ENCODE measurements at regions not wholly inside any gene's neighbourhood (a gene's known extent, or its start where the extent isn't known, plus 50 kb on each side); places are given as distances from the start of the nearest gene placed in this dataset.

DNA sequence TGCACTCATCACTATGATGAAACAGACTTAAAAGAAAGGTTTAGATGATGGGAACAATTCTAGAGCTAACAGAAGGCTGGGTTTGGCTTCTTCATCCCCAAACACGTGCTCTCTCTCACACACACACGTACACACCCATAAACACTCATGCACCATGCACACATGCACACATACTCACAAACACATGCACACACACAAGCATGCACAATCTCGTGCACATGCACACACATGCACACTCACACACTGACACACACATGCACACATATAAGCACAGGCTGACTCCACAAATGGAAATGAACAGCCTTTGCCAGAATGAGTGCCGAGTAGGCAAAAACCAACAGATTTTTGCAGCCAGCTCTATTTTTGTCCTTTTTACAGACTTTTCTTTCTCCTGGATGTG lies 1571.6 kb downstream of the AACS start:
- H3K4me3 ChIP-seq (ENCODE audit: low read length in 3 of 3): no peak overlapping the region
- no peaks in the 10 kb centered on the region for H3K36me3 ChIP-seq (ENCODE audit: control insufficient read depth in 3 of 3, insufficient read depth in 3 of 3, low read length in 3 of 3)
- no peaks in the 10 kb centered on the region for H3K27me3 ChIP-seq (ENCODE audit: control insufficient read depth in 3 of 3, insufficient read depth in 3 of 3, low read length in 3 of 3)
- no peak overlapping the region for H3K27ac ChIP-seq (ENCODE audit: low read depth, low read length)
- H3K9me3 ChIP-seq (ENCODE audit: control insufficient read depth in 3 of 3, low read length in 3 of 3): no peaks in the 10 kb centered on the region
- H3K4me1 ChIP-seq (ENCODE audit: control insufficient read depth in 3 of 3, insufficient read depth in 3 of 3, low read length in 3 of 3): no peaks in the 10 kb centered on the region
- H3K9ac ChIP-seq (ENCODE audit: low read depth in 1 of 3, low read length in 3 of 3): no peak overlapping the region

DNA sequence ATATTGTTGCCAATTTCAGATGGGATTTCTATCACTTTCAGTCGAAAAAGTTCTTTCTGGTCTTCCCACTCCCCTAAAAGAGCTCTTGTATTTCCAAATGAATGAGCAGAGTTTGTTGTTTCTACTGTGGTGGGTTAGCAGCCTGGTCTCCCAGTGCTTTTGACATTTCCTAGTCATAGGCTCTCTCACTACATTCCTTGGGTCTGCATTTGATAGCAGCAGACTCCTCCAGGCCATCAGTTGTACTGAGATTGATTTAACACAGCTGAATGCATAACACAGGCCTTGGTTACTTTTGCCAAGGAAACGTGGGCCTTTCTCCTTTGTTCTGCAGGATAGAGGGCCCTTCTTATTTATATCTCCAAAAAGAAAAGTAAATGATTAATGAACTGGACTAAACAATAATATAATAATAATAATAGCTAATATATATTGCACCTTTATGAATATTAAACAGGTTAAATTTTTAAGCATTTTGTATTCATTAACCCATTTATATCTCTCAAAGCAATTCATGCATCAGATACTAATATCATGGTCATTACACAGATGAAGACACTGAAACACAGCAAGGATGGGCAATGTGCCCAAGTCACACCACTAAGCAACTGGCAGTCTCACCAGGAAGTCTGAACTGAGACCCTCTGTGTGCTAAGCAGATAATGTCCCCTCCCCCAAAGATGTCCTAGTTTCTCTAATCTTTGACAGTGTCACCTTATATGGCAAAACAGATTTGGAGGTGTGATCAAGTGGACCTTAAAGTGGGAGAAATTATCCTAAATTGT lies 1579.2 kb downstream of the AACS start:
- H3K9me3 ChIP-seq (ENCODE audit: control insufficient read depth in 3 of 3, low read length in 3 of 3): no peaks in the 10 kb centered on the region
- no peak overlapping the region for H3K27ac ChIP-seq (ENCODE audit: low read depth, low read length)
- H3K9ac ChIP-seq (ENCODE audit: low read depth in 1 of 3, low read length in 3 of 3): no peak overlapping the region
- H3K4me1 ChIP-seq (ENCODE audit: control insufficient read depth in 3 of 3, insufficient read depth in 3 of 3, low read length in 3 of 3): no peaks in the 10 kb centered on the region
- H3K36me3 ChIP-seq (ENCODE audit: control insufficient read depth in 3 of 3, insufficient read depth in 3 of 3, low read length in 3 of 3): no peaks in the 10 kb centered on the region
- H3K4me3 ChIP-seq (ENCODE audit: low read length in 3 of 3): no peak overlapping the region
- H3K27me3 ChIP-seq (ENCODE audit: control insufficient read depth in 3 of 3, insufficient read depth in 3 of 3, low read length in 3 of 3): no peaks in the 10 kb centered on the region

- Histone ChIP-seq H3K27me3 (ENCODE audit: control insufficient read depth in 3 of 3, insufficient read depth in 3 of 3, low read length in 3 of 3) (no peaks in the 10 kb centered on the region), H3K36me3 (ENCODE audit: control insufficient read depth in 3 of 3, insufficient read depth in 3 of 3, low read length in 3 of 3) (no peaks in the 10 kb centered on the region), H3K27ac (ENCODE audit: low read depth, low read length) (no peak overlapping the region), H3K9ac (ENCODE audit: low read depth in 1 of 3, low read length in 3 of 3) (no peak overlapping the region), H3K9me3 (ENCODE audit: control insufficient read depth in 3 of 3, low read length in 3 of 3) (no peaks in the 10 kb centered on the region), H3K4me1 (ENCODE audit: control insufficient read depth in 3 of 3, insufficient read depth in 3 of 3, low read length in 3 of 3) (no peaks in the 10 kb centered on the region), H3K4me3 (ENCODE audit: low read length in 3 of 3) (no peak overlapping the region)
Observed at GRCh38 chr12:126648074-126648473, 1582.8 kb downstream of the AACS start.

GRCh38 chr12:126651133-126651532 lies 1585.9 kb downstream of the AACS start:
- Histone ChIP-seq H3K9ac (ENCODE audit: low read depth in 1 of 3, low read length in 3 of 3) (no peak overlapping the region), H3K9me3 (ENCODE audit: control insufficient read depth in 3 of 3, low read length in 3 of 3) (no peaks in the 10 kb centered on the region), H3K4me3 (ENCODE audit: low read length in 3 of 3) (no peak overlapping the region), H3K27me3 (ENCODE audit: control insufficient read depth in 3 of 3, insufficient read depth in 3 of 3, low read length in 3 of 3) (no peaks in the 10 kb centered on the region), H3K36me3 (ENCODE audit: control insufficient read depth in 3 of 3, insufficient read depth in 3 of 3, low read length in 3 of 3) (no peaks in the 10 kb centered on the region), H3K4me1 (ENCODE audit: control insufficient read depth in 3 of 3, insufficient read depth in 3 of 3, low read length in 3 of 3) (no peaks in the 10 kb centered on the region), H3K27ac (ENCODE audit: low read depth, low read length) (no peak overlapping the region)

DNA sequence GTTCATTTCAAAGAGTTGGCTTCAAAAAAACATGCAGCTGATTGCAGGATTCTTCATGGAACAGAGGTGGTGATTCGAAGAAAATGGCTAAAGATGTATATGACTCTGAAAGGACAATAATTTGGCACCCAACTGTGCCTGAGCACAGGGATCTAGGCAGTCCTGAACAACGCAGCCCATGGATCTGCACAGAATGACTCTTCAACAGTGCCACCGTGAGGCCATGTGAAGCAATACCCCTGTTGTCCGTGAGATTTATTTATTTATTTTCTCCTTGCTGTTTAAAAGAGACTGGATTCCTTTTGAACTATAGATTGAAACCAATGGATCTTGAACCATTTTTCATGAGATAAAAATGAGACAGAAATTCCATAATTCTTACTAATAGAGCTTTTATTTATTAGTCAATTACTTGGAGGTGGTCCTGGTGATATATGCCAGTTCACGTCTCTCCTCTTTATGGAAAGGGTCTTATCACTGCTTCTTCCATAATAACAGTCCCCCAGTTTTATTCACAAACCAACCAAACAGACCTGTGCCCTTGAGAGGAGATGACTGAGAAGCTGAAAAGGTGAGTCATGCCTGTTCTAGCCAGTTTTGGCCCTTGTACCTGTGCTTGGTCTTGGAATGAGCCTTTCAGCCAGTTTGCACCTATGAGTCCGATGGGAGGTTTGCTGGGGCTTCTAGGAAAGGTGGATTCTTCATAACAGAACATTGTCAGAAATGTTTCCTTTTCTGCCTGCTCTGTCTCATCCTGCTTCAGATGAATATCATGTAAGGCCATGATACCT lies 1598.3 kb downstream of the AACS start:
- Histone ChIP-seq H3K9me3 (ENCODE audit: control insufficient read depth in 3 of 3, low read length in 3 of 3) (no peaks in the 10 kb centered on the region), H3K27ac (ENCODE audit: low read depth, low read length) (no peak overlapping the region), H3K9ac (ENCODE audit: low read depth in 1 of 3, low read length in 3 of 3) (no peak overlapping the region), H3K4me1 (ENCODE audit: control insufficient read depth in 3 of 3, insufficient read depth in 3 of 3, low read length in 3 of 3) (no peaks in the 10 kb centered on the region), H3K4me3 (ENCODE audit: low read length in 3 of 3) (no peak overlapping the region), H3K36me3 (ENCODE audit: control insufficient read depth in 3 of 3, insufficient read depth in 3 of 3, low read length in 3 of 3) (no peaks in the 10 kb centered on the region), H3K27me3 (ENCODE audit: control insufficient read depth in 3 of 3, insufficient read depth in 3 of 3, low read length in 3 of 3) (no peaks in the 10 kb centered on the region)

GRCh38 chr12:126667339-126667738 lies 1599.6 kb upstream of the TMEM132C start:
- H3K4me1 ChIP-seq (ENCODE audit: control insufficient read depth in 3 of 3, insufficient read depth in 3 of 3, low read length in 3 of 3): no peaks in the 10 kb centered on the region
- no peak overlapping the region for H3K4me3 ChIP-seq (ENCODE audit: low read length in 3 of 3)
- H3K9me3 ChIP-seq (ENCODE audit: control insufficient read depth in 3 of 3, low read length in 3 of 3): no peaks in the 10 kb centered on the region
- H3K36me3 ChIP-seq (ENCODE audit: control insufficient read depth in 3 of 3, insufficient read depth in 3 of 3, low read length in 3 of 3): no peaks in the 10 kb centered on the region
- no peak overlapping the region for H3K9ac ChIP-seq (ENCODE audit: low read depth in 1 of 3, low read length in 3 of 3)
- no peaks in the 10 kb centered on the region for H3K27me3 ChIP-seq (ENCODE audit: control insufficient read depth in 3 of 3, insufficient read depth in 3 of 3, low read length in 3 of 3)
- no peak overlapping the region for H3K27ac ChIP-seq (ENCODE audit: low read depth, low read length)

DNA sequence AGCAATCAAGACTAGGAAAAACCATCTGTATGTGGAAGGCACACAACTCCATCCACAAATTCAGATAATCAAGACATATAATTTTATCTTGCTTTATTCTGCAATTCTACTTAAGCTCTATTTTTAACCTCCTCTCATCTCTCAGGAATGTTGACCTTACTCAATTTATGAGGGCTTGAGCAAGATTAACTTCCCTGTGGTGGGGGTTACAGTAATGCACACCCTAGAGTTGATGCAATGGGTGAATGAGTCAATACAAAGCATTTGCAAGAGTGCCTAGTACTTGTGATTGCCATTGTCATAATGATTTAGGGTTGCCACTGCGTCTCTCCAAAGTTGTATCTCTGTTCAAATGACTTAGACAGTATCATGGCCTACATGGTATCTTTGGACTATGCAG lies 1598.4 kb upstream of the TMEM132C start:
- Histone ChIP-seq H3K27ac (ENCODE audit: low read depth, low read length) (no peak overlapping the region), H3K36me3 (ENCODE audit: control insufficient read depth in 3 of 3, insufficient read depth in 3 of 3, low read length in 3 of 3) (no peaks in the 10 kb centered on the region), H3K27me3 (ENCODE audit: control insufficient read depth in 3 of 3, insufficient read depth in 3 of 3, low read length in 3 of 3) (no peaks in the 10 kb centered on the region), H3K4me1 (ENCODE audit: control insufficient read depth in 3 of 3, insufficient read depth in 3 of 3, low read length in 3 of 3) (no peaks in the 10 kb centered on the region), H3K9me3 (ENCODE audit: control insufficient read depth in 3 of 3, low read length in 3 of 3) (no peaks in the 10 kb centered on the region), H3K9ac (ENCODE audit: low read depth in 1 of 3, low read length in 3 of 3) (no peak overlapping the region), H3K4me3 (ENCODE audit: low read length in 3 of 3) (no peak overlapping the region)

- no peaks in the 10 kb centered on the region for H3K4me1 ChIP-seq (ENCODE audit: control insufficient read depth in 3 of 3, insufficient read depth in 3 of 3, low read length in 3 of 3)
- no peaks in the 10 kb centered on the region for H3K9me3 ChIP-seq (ENCODE audit: control insufficient read depth in 3 of 3, low read length in 3 of 3)
- no peak overlapping the region for H3K9ac ChIP-seq (ENCODE audit: low read depth in 1 of 3, low read length in 3 of 3)
- no peak overlapping the region for H3K27ac ChIP-seq (ENCODE audit: low read depth, low read length)
- H3K4me3 ChIP-seq (ENCODE audit: low read length in 3 of 3): no peak overlapping the region
- no peaks in the 10 kb centered on the region for H3K27me3 ChIP-seq (ENCODE audit: control insufficient read depth in 3 of 3, insufficient read depth in 3 of 3, low read length in 3 of 3)
- H3K36me3 ChIP-seq (ENCODE audit: control insufficient read depth in 3 of 3, insufficient read depth in 3 of 3, low read length in 3 of 3): no peaks in the 10 kb centered on the region
Observed at GRCh38 chr12:126668961-126669360, 1598.0 kb upstream of the TMEM132C start.

DNA sequence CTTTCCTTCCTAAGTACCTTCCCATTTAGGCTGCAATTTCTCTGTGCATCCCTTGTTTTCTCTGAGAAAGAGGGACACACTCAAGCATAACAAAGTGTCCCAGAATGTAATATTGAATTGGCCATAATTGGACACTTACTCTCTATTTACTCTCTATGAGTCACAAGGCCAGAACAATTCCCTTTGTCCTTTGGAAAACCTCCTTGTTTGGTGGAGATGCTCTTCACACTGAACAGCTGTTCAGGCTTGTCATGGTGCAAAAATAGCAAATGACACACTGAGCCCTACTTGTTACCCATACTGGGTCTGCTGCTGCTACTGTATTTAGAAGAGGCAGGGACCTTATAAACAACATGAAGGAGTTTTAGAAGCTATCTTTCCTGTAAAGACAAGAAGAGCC lies 1590.5 kb upstream of the TMEM132C start:
- H3K27ac ChIP-seq (ENCODE audit: low read depth, low read length): no peak overlapping the region
- no peaks in the 10 kb centered on the region for H3K9me3 ChIP-seq (ENCODE audit: control insufficient read depth in 3 of 3, low read length in 3 of 3)
- no peaks in the 10 kb centered on the region for H3K4me1 ChIP-seq (ENCODE audit: control insufficient read depth in 3 of 3, insufficient read depth in 3 of 3, low read length in 3 of 3)
- no peaks in the 10 kb centered on the region for H3K36me3 ChIP-seq (ENCODE audit: control insufficient read depth in 3 of 3, insufficient read depth in 3 of 3, low read length in 3 of 3)
- no peak overlapping the region for H3K9ac ChIP-seq (ENCODE audit: low read depth in 1 of 3, low read length in 3 of 3)
- H3K27me3 ChIP-seq (ENCODE audit: control insufficient read depth in 3 of 3, insufficient read depth in 3 of 3, low read length in 3 of 3): no peaks in the 10 kb centered on the region
- no peak overlapping the region for H3K4me3 ChIP-seq (ENCODE audit: low read length in 3 of 3)

DNA sequence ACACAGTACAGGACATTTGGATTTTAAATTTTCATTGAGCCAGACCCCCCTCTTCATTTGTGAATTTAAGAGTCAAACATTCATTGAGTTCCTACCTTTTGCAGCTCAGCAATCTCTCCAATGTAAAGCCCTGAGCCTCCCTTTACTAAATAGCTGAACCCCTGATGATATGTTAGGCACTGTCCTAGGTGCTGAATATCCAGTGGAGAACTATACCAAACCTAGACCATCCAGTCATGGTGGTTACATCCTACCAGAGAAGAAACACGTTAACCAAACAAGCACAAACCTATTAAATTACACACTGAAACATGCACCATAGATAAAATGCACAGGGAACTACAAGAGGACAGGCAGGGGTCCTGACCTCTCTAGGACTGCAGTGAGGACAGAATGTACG lies 1585.3 kb upstream of the TMEM132C start:
- no peaks in the 10 kb centered on the region for H3K36me3 ChIP-seq (ENCODE audit: control insufficient read depth in 3 of 3, insufficient read depth in 3 of 3, low read length in 3 of 3)
- peaks cover 0 to 2% (median 0%) of the 10 kb centered on the region in 3 donors for H3K9me3 ChIP-seq (ENCODE audit: control insufficient read depth in 3 of 3, low read length in 3 of 3)
- no peak overlapping the region for H3K4me3 ChIP-seq (ENCODE audit: low read length in 3 of 3)
- no peaks in the 10 kb centered on the region for H3K27me3 ChIP-seq (ENCODE audit: control insufficient read depth in 3 of 3, insufficient read depth in 3 of 3, low read length in 3 of 3)
- H3K4me1 ChIP-seq (ENCODE audit: control insufficient read depth in 3 of 3, insufficient read depth in 3 of 3, low read length in 3 of 3): no peaks in the 10 kb centered on the region
- no peak overlapping the region for H3K9ac ChIP-seq (ENCODE audit: low read depth in 1 of 3, low read length in 3 of 3)
- no peak overlapping the region for H3K27ac ChIP-seq (ENCODE audit: low read depth, low read length)

Measured in skeletal muscle tissue (tissue), 3 donors.